OCI-LY3 (cell line): ENCODE measurements at regions not wholly inside any gene's neighbourhood (a gene's known extent, or its start where the extent isn't known, plus 50 kb on each side); places are given as distances from the start of the nearest gene placed in this dataset.

Source experiments
- EZH2phosphoT487 ChIP-seq: fragments of 200-600 bp; shearing (Covaris generic); IDR thresholded peaks from 2 replicates; pipeline ENCODE4 v1.6.1; 2018; ENCODE audit warnings: antibody characterized with exemption, mixed run types, low read depth
- TF ChIP-seq, protein P1 (sequence below): fragments of 200-600, 300-600 bp; sonication (generic); IDR thresholded peaks from 2 replicates; pipeline ENCODE4 v1.5.1; 2014; ENCODE audit warnings: antibody characterized with exemption, low read length, low read depth

DNA sequence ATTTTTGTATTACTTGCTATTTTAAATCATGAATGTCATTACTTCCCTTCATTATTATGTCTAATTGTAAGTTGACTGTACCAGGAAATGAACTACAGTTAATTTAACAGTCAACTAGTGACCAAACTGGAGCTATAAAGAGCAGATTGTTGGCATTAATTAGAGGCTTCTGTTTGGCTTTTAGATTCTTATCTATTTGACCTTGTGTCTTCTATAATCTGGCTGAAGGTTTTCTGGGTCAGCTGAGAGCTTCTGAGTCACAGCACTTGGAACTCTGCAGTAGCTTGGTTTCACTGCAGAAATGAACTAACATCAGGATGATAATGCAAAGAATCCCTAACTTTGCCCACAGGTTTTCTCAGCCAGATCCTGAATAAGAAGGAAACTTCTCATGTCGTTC is 169.2 kb upstream of the LEF1 start:
- TF ChIP-seq, protein P1, sequence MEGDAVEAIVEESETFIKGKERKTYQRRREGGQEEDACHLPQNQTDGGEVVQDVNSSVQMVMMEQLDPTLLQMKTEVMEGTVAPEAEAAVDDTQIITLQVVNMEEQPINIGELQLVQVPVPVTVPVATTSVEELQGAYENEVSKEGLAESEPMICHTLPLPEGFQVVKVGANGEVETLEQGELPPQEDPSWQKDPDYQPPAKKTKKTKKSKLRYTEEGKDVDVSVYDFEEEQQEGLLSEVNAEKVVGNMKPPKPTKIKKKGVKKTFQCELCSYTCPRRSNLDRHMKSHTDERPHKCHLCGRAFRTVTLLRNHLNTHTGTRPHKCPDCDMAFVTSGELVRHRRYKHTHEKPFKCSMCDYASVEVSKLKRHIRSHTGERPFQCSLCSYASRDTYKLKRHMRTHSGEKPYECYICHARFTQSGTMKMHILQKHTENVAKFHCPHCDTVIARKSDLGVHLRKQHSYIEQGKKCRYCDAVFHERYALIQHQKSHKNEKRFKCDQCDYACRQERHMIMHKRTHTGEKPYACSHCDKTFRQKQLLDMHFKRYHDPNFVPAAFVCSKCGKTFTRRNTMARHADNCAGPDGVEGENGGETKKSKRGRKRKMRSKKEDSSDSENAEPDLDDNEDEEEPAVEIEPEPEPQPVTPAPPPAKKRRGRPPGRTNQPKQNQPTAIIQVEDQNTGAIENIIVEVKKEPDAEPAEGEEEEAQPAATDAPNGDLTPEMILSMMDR: no peak
- TF ChIP-seq EZH2phosphoT487: no peak
